AG10803 (cell line): ENCODE measurements at regions not wholly inside any gene's neighbourhood (a gene's known extent, or its start where the extent isn't known, plus 50 kb on each side); places are given as distances from the start of the nearest gene placed in this dataset.

ENCODE experiments used
- DNase-seq: peaks from one replicate; pipeline ENCODE4 v3.0.0; 2010; ENCODE audit warnings: low read depth
- H3K4me3 ChIP-seq: 2 replicates; pipeline ENCODE4 v1.5.1; 2011; ENCODE audit warnings: mild to moderate bottlenecking, low read length, control low read depth
- TF ChIP-seq, protein P1 (sequence below): conservative IDR thresholded peaks from 2 replicates; pipeline ENCODE4 v1.5.1; 2011; ENCODE audit warnings: mild to moderate bottlenecking, low read length, control low read depth, inconsistent platforms

DNA sequence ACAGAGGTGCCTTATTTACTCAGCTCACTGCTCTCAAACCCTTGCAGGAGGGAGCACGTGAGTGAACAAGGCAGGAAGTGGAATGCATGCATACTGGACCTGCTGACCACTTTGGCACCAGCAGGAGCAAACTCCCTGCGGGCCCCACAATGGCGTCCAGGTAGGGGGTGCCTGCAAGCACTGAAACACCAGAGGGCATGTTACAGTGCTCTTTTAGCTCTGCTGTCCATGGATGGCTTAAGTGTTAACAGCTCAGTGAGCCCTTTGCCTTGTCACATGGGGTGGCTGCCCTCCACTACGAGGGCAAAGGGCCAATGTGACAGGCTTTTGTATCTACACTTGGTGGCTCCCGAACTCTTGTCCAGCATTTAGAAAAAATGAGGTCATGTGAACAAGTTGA lies 199.5 kb upstream of the UGT8 start:
- H3K4me3 ChIP-seq: no peak overlapping the region
- TF ChIP-seq, protein P1, sequence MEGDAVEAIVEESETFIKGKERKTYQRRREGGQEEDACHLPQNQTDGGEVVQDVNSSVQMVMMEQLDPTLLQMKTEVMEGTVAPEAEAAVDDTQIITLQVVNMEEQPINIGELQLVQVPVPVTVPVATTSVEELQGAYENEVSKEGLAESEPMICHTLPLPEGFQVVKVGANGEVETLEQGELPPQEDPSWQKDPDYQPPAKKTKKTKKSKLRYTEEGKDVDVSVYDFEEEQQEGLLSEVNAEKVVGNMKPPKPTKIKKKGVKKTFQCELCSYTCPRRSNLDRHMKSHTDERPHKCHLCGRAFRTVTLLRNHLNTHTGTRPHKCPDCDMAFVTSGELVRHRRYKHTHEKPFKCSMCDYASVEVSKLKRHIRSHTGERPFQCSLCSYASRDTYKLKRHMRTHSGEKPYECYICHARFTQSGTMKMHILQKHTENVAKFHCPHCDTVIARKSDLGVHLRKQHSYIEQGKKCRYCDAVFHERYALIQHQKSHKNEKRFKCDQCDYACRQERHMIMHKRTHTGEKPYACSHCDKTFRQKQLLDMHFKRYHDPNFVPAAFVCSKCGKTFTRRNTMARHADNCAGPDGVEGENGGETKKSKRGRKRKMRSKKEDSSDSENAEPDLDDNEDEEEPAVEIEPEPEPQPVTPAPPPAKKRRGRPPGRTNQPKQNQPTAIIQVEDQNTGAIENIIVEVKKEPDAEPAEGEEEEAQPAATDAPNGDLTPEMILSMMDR: no peak
- no peak for DNase-seq

DNA sequence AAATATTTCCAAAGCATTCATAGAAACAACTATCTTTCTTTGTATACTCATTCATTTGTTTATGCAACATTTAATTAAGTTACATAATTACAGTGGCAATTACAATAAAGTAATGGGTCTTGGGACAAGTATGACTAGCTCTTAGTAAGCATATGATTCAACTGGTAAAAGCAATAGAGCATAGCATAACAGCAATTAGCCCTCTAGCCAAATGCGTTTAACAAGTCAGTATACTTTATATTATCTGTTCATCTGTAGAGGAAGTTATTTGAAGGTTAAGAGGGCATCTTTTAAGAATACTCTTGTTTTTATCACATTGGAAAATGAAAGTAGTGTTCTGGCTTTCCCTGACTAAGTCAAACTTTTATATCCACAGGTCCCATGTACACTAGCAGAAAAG lies 198.1 kb upstream of the UGT8 start:
- TF ChIP-seq, protein P1: no peak
- DNase-seq: no peak

GRCh38 chr4:114401483-114401882 lies 197.1 kb upstream of the UGT8 start:
- H3K4me3 ChIP-seq: no peak overlapping the region
- DNase-seq: no peak
- TF ChIP-seq, protein P1: no peak

More for the DNA sequence above, 198.1 kb upstream of the UGT8 start:
- H3K4me3 ChIP-seq: no peak overlapping the region

DNA sequence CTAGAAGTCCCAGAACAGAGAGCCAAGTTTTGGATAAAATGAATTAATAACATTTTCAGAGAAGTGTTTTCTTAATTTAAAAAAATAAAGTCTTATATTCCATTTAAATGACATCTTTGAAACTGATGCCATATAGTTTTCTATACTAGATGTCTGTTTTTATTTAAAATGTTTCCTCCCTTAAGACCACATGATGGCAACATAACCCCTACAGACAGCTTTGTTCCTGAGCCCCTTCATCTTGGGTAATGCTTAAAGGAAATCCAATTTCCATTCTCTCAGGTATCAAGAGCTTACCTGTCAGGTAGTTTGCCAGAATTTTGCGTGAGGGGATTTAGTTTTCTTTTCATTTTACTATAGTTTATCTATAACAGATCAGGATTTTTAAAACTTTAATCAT lies 181.4 kb upstream of the UGT8 start:
- H3K4me3 ChIP-seq: no peak overlapping the region
- no peak for DNase-seq
- TF ChIP-seq, protein P1: no peak

DNA sequence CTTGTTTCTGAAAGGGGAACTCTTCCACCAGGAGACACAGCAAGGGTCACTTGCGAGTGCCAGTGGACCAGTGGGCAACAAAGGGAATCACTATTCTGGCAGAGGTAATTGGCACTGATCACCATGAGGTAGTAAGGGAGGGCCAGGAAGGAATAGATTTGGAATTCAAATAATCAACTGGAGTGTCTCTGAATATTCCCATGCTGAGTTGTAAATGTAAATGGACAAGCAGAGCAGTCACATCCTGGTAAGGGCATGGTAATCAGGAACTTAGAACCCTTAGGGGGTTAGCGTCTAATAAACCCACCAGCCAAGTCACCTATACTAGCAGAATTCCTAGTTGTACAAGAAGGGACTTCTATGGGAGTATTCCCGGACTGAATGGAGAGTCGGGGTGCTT lies 178.5 kb upstream of the UGT8 start:
- DNase-seq: no peak
- TF ChIP-seq, protein P1: no peak
- no peak overlapping the region for H3K4me3 ChIP-seq

DNA sequence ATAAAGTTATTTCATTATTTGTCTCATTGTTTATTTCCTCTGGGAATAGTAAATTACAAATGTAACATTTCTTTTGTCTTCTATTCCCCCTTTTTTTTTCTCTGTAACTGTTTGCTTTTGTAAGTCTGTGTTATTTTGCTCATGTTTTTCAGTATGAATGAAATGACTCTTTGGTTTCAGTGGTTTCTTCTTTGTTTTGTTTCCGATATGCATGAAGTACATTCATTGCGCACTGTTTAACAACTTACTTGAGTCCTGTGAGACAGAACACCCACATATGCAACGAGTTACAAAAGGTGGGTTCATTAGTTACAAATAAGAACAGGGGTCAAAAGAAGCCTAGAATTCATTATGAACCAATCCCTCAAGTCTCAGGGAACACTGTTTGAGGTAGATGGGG lies 175.0 kb upstream of the UGT8 start:
- DNase-seq: no peak
- TF ChIP-seq, protein P1: no peak
- no peak overlapping the region for H3K4me3 ChIP-seq

DNA sequence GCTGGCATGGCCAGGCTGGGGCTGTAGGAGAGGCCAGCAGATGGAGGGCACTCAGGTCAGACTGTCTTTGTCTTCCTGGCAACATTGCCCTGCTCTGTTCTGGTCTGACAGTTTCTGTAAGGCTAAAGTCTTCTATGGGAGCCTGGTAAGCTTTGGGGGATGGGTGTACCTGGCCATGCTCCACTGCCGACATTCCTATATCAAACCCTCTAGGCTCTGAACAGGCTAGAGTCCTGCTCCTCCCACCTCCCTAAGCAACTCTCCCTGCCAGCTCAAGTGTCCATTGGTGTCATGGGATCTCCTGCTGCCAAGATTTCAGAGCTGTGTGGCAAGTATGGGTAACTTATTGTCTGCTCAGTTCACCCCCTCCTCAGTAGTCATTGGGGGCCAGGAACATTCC lies 163.5 kb upstream of the UGT8 start:
- DNase-seq: no peak
- TF ChIP-seq, protein P1: no peak
- no peak overlapping the region for H3K4me3 ChIP-seq
